22Rv1 (cell line): ENCODE measurements at regions not wholly inside any gene's neighbourhood (a gene's known extent, or its start where the extent isn't known, plus 50 kb on each side); places are given as distances from the start of the nearest gene placed in this dataset.

Experiments used
- CTCF ChIP-seq: fragments of 450-650 bp; IDR thresholded peaks from 2 replicates; pipeline ENCODE4 v1.5.1; 2017; ENCODE audit warnings: mild to moderate bottlenecking
- ZFX ChIP-seq: fragments of 450-650 bp; IDR thresholded peaks from 2 replicates; pipeline ENCODE4 v1.6.1; 2017; ENCODE audit warnings: antibody characterized with exemption, borderline replicate concordance

GRCh38 chr3:191566469-191566868 is 105.5 kb downstream of the PYDC2 start:
- TF ChIP-seq ZFX = no peak
- TF ChIP-seq CTCF = no peak
